ENCODE measurements at regions not wholly inside any gene's neighbourhood (a gene's known extent, or its start where the extent isn't known, plus 50 kb on each side); places are given as distances from the start of the nearest gene placed in this dataset.
A peak's percentile ranks its signal among the peaks of the same experiment; 100 is the strongest.
"Not testable (repeated sequence)": the region's sequence is repeated elsewhere in the genome, so short reads cannot be mapped to it uniquely, and the experiment has no call there.

DNA sequence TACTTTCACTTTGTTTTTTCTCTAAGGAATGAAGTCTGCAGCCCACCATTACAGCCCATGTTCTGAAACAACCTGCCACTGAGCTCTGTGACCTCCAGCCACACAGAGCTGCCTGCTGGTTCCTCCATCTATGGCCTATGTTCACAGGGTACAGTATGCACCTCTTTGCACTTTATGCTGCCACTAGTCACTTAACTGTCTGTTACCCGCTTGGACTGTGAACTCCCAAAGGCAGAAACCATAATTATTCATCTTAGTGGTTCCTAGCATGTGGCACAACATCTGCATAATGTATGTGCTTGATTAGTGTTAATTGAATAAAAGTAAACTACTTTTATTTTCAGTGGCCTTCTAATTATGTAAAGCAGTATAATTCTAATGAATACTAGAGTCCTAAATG, 95.5 kb upstream of the BET1 start:
- no peak for DNase-seq (ENCODE audit: extremely low read depth in 1 of 11, low read depth in 9 of 11, low spot score in 4 of 11)

DNA sequence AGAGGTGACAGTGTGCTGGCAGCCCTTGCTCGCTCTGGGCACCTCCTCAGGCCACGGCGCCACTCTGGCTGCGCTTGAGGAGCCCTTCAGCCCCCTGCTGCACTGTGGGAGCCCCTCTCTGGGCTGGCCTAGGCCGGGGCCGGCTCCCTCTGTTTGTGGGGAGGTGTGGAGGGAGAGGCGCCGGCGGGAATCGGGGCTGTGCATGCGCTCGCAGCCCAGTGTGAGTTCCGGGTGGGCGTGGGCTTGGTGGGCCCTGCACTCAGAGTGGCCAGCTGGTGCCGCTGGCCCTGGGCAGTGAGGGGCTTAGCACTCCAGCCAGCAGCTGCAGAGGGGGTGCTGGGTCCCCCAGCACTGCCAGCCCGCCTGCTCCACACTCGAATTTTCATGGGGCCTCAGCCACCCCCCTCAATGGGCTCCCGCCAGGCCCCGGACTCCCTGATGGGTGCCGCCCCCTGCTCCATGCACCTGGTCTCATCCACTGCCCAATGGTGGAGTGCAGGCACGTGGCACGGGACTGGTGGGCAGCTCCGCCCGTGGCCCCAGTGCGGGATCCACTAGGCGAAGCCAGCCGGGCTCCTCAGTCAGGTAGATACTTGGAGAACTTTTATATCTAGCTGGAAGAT, 96.7 kb upstream of the BET1 start:
- no peak for DNase-seq (ENCODE audit: extremely low read depth in 1 of 11, low read depth in 9 of 11, low spot score in 4 of 11)

DNA sequence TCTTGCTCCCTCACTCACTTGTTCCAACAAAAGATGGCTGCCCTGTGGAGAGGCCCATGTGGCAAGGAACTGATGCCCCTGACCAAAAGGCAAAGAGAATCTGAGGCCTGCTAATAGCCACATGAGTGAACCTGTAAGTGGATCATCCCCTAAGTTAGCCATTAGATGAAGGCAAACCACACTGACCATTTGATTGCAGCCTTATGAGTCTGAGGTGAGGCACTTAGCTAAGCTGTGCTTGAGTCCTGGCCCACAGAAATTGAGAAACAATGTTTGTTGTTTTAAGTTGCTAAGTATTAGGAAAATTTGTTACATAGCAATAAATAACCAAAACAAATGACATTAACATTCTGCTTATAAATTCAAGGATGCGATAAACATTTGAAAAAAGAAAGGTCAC, 100.1 kb upstream of the BET1 start:
- no peak for DNase-seq (ENCODE audit: extremely low read depth in 1 of 11, low read depth in 9 of 11, low spot score in 4 of 11)

DNA sequence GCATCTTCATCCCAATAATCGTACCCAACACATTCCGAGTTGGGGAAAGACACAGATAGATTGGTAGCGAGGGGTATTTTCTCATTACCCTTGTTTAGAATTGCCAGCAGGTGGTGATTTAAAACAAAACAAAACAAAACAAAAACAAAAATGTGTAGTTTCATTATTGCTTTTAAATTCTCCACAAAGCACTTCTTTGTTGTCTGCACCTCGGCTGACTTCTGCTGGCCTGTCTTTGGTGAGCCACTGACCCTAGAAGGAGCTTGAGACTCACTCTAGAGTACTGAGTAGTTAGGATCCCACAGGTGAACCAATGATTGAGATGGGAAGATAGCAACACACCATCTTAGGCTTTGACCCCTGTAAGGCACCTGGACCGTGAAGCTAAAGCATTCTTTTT, 105.4 kb upstream of the BET1 start:
- no peak for DNase-seq (ENCODE audit: extremely low read depth in 1 of 11, low read depth in 9 of 11, low spot score in 4 of 11)

DNA sequence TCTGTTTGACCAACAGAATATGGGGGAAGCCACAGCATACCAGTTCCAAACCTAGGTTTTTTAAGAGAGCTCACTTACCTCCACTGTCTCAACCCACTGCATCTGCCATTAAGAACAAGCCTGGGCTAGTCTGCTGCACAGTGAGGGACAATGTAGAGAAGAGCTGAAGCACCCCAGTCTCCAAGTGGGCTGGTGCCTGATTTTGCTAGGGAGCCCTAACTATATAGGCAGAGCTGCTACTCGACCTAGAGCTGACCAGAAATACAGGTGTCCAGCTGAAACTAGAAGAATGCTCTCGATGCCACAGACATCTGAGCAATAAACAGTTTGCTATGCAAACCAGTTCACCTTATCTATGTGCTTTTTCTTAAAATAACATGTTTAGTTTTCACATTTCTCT, 106.9 kb upstream of the BET1 start:
- no peak for DNase-seq (ENCODE audit: extremely low read depth in 1 of 11, low read depth in 9 of 11, low spot score in 4 of 11)

DNA sequence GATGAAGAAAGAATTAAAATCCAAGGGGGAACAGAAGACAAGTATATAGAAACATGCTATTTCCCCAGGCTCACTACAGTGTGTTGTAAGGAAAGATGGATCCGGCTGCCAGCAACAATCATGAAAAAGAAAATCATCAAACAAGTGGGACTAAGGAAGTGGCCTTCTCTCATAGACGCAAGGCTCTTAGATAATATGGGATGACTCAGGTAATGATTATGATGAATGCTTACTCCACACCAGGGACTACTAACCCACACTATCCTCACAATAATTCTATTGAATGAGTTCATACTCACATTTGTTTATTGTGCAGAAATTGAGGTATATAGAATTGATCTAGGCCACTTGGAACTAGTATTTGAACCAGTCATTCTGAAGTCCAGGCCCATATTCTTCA, 111.2 kb upstream of the BET1 start:
- no peak for DNase-seq (ENCODE audit: extremely low read depth in 1 of 11, low read depth in 9 of 11, low spot score in 4 of 11)

DNA sequence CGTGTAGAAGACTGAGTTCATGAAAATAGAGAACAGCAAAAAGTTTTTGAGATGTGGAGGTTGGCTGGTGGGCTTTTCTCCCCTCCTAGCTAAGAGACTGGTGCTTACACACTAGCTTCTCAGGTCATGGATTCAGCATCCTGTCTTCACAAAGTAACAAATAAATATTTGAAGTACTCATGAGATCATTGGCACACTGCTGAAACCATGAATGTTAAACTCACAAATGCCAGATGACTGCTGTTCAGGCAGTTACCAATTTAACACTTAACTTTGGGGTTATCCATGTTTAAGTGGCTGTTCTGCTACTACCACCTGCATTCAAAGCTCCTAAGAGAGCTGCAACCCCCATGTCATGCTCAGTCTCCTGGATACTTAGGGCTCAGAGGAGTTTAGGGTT, 119.0 kb upstream of the BET1 start:
- no peak for DNase-seq (ENCODE audit: extremely low read depth in 1 of 11, low read depth in 9 of 11, low spot score in 4 of 11)

DNA sequence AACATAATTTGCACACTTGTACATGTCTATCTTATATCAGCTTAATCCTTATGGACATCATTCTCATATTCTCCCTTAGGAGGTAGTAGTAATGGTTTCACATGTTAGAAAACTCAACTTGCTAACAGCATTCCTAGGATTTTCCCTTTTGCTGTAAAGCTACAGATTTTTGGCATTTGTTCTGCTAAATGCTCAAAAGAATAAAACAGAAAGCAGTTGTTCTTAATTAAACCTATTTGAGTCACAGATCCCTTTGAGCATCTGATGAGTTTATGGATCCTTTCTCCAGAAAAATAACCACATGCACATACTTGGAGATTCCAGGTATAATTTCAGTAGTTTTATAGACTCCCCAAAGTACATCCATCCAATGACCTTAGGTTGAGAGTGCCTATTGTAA, 122.9 kb upstream of the BET1 start:
- DNase-seq (ENCODE audit: extremely low read depth in 1 of 11, low read depth in 9 of 11, low spot score in 4 of 11) = no peak

DNA sequence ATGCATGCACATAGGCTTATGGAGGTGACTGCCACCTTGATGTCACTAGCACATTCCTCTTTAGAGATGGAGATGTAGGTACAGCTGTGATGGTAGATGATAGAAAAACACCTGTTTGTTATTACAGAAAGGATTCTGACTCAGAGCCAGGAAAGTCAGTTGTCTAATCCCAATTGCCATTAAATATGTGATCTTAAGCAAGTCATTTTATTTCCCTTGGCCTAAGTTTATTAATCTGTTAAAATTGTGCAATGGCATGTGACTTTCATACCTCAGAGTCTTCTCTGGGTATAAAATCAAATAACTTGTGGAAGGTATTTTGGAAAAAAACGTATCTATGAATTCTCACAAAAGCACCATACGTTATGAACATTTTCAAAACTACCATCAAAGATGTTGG, 123.9 kb upstream of the BET1 start:
- DNase-seq (ENCODE audit: extremely low read depth in 1 of 11, low read depth in 9 of 11, low spot score in 4 of 11) = no peak

DNA sequence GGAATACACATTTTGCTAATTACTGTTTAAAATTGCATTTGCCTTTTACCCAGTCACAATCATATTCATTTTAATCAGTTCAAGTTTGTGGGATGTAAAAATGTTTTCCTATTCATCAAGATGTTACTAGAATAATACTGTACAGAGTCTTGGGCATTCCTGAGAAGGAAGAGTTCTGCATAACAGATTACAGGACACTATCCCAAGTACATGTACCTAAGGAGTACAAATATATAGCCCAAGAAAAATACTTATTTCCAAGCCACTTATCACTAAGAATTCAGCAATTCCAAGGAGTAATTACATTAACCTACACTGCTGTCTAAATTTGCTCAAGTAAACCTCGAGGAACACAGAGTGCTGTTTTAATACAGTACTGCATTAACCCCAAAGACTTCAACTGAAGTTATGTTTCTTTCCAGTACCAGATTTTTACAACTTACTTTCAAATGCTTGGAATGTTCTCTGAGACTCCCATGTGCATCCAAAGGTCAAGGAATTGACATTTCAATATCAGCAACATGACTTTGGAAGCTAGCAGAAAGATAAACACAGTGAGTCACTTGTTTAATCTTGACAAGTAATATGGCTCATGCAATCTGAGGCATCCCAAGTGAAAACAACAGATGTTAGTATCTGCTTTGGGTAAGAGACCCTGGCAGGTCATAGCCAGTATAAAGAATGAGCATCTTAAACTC, 125.4 kb upstream of the BET1 start:
- peak in 2 of 11 donors; percentile 3 to 21 for DNase-seq (ENCODE audit: extremely low read depth in 1 of 11, low read depth in 9 of 11, low spot score in 4 of 11)

DNA sequence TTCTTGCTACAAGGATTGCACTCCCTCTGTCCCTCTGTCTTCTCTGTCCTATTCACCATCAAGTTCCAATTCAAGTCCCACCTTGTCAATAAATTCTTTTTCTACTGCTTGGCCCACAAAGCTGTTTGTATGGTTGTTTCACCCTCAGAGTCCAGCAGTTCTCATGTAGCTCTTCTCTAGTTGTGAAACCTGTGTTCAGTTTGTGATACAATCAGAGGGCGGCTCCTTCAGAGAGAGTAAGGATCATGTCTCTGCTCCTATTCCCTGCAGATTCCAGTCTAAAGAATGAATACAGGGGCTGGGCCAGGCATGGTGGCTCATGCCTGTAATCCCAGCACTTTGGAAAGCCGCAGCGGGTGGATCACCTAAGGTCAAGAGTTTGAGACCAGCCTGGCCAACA, 126.6 kb upstream of the BET1 start:
- no peak for DNase-seq (ENCODE audit: extremely low read depth in 1 of 11, low read depth in 9 of 11, low spot score in 4 of 11)

DNA sequence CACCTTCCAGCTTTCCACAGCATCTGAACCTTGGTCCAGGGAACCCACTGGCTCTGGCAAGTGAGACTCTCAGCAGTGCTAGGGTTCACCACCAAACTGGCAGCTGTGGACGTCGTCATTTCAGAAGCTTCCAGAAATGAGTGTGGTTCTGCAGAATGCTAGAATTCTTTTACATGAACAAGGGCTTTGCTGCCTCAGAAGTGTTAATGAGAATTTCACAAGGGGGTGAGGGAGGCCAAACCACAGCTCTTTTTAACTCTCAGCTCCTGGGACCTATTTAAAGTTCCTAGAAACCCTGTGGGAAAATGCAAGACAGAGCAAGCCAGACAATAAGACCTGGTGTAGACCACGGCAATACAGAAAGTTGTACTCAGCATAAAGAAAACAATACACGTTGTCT, 129.3 kb upstream of the BET1 start:
- DNase-seq (ENCODE audit: extremely low read depth in 1 of 11, low read depth in 9 of 11, low spot score in 4 of 11) = no peak

DNA sequence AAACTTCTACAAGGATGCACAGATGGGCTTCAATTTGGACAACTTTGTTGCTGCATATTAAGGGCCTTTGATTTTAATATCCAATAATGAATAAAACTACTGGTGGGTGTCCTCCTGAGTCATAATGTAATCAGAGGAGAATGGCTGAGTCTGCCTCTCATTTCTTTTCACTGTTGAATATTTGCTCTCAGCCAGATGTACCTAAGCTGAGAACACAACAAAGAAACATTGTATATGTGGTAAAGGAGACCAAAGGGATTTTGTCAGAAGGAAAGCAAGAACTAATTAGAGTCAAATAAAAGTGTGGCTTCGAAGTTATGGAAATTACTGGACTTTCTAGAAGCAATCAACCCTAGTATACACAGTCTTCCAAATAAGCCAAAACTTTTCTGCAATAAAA, 131.0 kb upstream of the BET1 start:
- DNase-seq (ENCODE audit: extremely low read depth in 1 of 11, low read depth in 9 of 11, low spot score in 4 of 11) = no peak

DNA sequence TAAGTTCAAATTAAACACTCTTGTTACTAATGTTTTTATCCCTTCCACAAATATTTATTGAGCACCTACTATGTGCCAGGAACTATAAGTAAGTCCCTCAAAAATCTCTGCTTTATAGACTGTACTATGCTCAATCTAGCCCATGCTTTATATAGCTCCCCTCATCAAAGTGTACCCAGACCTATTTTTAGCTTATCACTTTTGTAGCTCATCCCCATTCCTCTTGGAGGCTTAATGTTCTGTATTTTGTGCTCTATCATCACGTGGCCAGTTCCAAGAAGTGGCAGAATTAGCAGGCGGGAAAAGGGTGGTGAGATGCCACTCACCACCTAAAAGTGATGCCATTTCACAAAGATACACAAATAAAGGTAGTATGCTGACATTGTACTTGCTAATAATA, 138.1 kb upstream of the BET1 start:
- DNase-seq (ENCODE audit: extremely low read depth in 1 of 11, low read depth in 9 of 11, low spot score in 4 of 11) = no peak

DNA sequence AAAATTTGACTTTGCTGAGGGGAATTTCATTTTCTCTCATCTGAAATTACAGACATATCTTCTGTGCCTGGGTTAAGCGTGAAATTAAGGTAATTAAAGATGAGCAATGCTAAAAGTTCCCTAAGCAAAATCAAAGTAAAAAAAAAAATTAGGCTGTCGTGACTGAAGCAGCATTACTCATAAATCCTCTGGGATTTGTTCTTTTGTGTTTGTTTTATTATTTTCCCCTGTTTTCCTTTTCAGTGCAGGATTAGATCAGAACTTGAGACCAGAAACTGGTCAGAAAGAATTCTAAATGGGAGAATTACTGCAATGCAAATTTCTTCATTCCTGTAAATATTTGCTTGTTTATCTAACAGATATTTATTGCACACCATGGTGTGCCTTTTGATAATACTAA, 141.4 kb upstream of the BET1 start:
- DNase-seq (ENCODE audit: extremely low read depth in 1 of 11, low read depth in 9 of 11, low spot score in 4 of 11) = no peak

DNA sequence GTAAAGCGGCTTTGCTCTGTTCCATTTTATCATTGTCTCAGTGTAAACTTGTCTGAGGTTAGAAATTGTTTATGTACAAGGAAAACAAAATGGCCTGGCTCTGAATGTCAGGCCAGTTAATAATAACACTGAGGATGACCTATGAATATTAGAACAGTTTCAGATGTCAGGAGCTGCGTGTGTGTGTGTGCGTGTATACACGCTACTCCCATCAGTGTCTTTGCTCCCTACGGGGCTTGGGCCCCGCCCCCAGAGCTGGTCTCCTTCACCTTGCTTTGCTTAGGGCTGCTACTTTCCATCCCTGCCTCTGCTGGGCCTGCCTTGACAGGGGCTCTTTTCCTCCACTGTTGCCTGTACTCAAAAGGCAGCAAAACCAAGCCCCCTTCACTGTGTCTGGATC, 142.3 kb upstream of the BET1 start:
- DNase-seq (ENCODE audit: extremely low read depth in 1 of 11, low read depth in 9 of 11, low spot score in 4 of 11) = no peak

DNA sequence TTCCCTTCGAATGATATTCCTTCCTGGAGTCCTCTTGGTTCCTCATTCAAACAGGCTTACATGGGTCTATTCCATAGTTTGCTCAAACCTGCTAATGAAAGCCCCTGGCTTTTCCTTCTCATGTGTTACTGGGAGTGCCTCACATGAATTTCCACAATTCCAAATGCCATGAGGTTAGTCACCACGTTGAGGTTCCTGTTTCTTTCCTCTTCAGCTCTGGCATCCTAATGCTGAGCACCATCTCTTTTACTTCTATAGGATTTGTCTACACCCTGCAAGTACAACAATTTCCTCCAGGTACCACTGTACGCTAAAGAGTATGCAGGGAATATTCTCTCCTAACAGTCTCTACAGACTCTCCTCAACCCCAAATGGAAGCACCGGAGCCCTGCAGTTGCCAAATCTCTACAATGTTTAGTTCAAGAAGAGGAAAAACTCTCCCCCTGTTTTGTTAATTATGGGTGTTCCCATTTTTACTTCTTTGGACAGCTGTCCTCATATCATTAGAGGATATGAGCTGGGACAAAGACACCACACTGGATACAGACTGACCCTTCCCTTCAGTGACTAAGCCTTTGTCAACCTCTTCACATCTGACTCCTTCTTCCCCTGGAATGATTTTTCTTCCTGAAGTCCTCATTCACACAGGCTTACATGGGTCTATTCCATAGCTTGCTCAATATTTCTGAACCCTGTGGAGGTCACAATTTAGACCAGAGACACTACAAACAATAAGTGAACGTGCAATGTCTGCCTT, 145.8 kb upstream of the BET1 start:
- DNase-seq (ENCODE audit: extremely low read depth in 1 of 11, low read depth in 9 of 11, low spot score in 4 of 11) = no peak

DNA sequence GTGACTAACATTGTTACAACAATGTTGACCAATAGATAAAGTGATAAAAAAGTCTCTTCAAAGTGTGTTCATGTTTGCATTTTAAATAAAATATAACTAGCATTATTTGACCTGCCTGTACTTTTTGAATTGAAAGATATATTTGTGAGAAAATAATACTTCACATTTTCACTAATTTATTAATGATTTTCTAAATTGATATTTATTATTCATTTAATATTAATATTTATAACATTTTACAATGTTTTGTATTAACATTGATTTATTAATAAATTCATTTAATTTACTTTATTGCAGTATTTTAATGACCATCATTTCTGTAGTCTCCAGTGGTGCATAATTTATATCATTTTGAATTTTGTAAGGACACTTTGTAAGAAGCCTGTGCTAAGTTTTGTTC, 150.0 kb upstream of the BET1 start:
- no peak for DNase-seq (ENCODE audit: extremely low read depth in 1 of 11, low read depth in 9 of 11, low spot score in 4 of 11)

DNA sequence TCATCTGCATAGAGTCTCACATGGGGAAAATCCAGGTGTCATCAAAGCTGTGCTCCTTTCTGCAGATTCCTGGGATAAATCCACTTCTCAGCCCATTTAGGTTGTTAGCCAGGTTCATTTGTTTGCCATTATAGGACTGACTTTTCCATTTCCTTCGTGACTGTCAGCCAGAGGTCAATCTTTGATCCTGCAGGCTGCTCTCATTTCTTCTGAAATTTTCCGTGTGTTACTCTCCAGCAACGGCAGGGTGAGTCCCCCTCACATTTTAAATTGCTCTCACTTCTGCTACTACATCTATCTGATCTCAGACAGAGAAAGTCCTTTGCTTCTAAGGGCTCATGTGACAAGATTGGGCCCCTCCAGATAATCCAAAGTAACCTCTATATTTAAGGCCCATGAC, 150.7 kb upstream of the BET1 start:
- no peak for DNase-seq (ENCODE audit: extremely low read depth in 1 of 11, low read depth in 9 of 11, low spot score in 4 of 11)

DNA sequence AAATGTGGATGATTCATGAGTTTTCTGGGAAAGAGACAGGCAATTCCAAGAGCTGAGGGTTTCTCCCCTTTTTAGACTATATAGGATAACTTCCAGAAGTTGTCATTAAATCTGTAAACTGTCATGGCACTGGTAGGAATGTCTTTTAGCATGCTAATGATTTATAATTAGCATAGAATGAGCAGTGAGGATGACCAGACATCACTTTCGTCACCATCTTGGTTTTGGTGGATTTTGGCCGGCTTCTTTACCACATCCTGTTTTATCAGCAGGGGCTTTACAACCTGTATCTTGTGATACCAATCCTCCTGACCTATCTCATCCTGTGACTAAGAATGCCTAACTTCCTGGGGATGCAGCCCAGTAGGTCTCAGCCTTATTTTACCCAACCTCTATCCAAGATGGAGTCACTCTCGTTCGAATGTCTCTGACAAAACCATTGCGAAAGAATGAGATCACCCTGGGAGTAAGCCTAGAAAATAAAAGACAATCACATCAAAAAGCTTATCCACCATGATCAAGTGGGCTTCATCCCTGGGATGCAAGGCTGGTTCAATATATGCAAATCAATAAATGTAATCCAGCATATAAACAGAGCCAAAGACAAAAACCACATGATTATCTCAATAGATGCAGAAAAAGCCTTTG, 153.6 kb upstream of the BET1 start:
- DNase-seq (ENCODE audit: extremely low read depth in 1 of 11, low read depth in 9 of 11, low spot score in 4 of 11) = not testable (repeated sequence)
